ENCODE measurements at regions not wholly inside any gene's neighbourhood (a gene's known extent, or its start where the extent isn't known, plus 50 kb on each side); places are given as distances from the start of the nearest gene placed in this dataset.

- no peak for TF ChIP-seq NR2F6 (CRISPR knock-in tag; IDR thresholded peaks at IDR 0.05)
- TF ChIP-seq ZNF239 (CRISPR knock-in tag; IDR thresholded peaks at IDR 0.05) = no peak
- no peak for TF ChIP-seq TRIM24 (IDR thresholded peaks at IDR 0.05)
- TF ChIP-seq ZNF75A (CRISPR knock-in tag; IDR thresholded peaks at IDR 0.05) = no peak
- TF ChIP-seq EZH2 (IDR thresholded peaks at IDR 0.05; ENCODE audit: borderline replicate concordance, low read depth, low read length) = no peak
- TF ChIP-seq BRF1 (IDR thresholded peaks at IDR 0.05; ENCODE audit: borderline replicate concordance, extremely low read depth, insufficient read length) = no peak
- TF ChIP-seq CTCF (IDR thresholded peaks at IDR 0.05 in 2 of 3, conservative IDR thresholded peaks at IDR 0.05 in 1 of 3; ENCODE audit: insufficient read depth in 2 of 3, low read depth in 1 of 3, low read length in 3 of 3) = no peak
- TF ChIP-seq ZBTB11 (CRISPR knock-in tag; IDR thresholded peaks at IDR 0.05) = no peak
- no peak for TF ChIP-seq BHLHE40 (IDR thresholded peaks at IDR 0.05; ENCODE audit: low read length)
- no peak for TF ChIP-seq POLR2AphosphoS5 (IDR thresholded peaks at IDR 0.05; ENCODE audit: control insufficient read depth, insufficient read depth, low read depth, low read length)
- no peak for TF ChIP-seq MAFF (IDR thresholded peaks at IDR 0.05; ENCODE audit: low read length)
- no peak for TF ChIP-seq ESRRB (CRISPR knock-in tag; IDR thresholded peaks at IDR 0.05; ENCODE audit: borderline replicate concordance)
- TF ChIP-seq COPS2 (conservative IDR thresholded peaks at IDR 0.05) = no peak
Observed at GRCh38 chrX:39409246-39409917, 608.1 kb downstream of the MID1IP1 start.
